ENCODE measurements at regions not wholly inside any gene's neighbourhood (a gene's known extent, or its start where the extent isn't known, plus 50 kb on each side); places are given as distances from the start of the nearest gene placed in this dataset.

GRCh38 chrY:13612916-13613315 lies 90.8 kb upstream of the TMSB4Y start:
- Histone ChIP-seq H3K4me2 (ENCODE audit: low read depth, low read length) (no peak overlapping the region), H4K20me1 (ENCODE audit: insufficient read depth, low read length) (no peaks in the 10 kb centered on the region), H3K79me2 (ENCODE audit: insufficient read depth, low read length) (no peaks in the 10 kb centered on the region), H3K27ac (ENCODE audit: extremely low read length, insufficient read depth, low read length) (no peak overlapping the region), H2AFZ (ENCODE audit: low read length) (no peak overlapping the region), H3K9me3 (ENCODE audit: low read length) (peaks cover 40% of the 10 kb centered on the region), H3K9ac (ENCODE audit: insufficient read depth, low read depth, low read length) (no peak overlapping the region), H3K36me3 (replicated peaks in 1 of 2; ENCODE audit: control insufficient read depth in 1 of 2, insufficient read depth in 2 of 2, low read length in 2 of 2) (no peaks in the 10 kb centered on the region), H3K4me3 (replicated peaks in 1 of 3; ENCODE audit: insufficient read depth in 1 of 3, low read depth in 2 of 3, low read length in 3 of 3) (no peak overlapping the region), H3K4me1 (ENCODE audit: insufficient read depth, low read length) (no peaks in the 10 kb centered on the region), H3K27me3 (ENCODE audit: control insufficient read depth in 1 of 2, insufficient read depth in 2 of 2, low read length in 2 of 2) (no peaks in the 10 kb centered on the region)
- DNase-seq (ENCODE audit: low spot score) = no peak
- no peak for FAIRE-seq
- in situ Hi-C loops (cut with HindIII; ENCODE audit: extremely low pct_ligation_motif_present, low pct_unique_long_range_greater_than_20kb) (no loop called here), intact Hi-C loops (cut with micrococcal nuclease; ENCODE audit: unreplicated experiment) (no loop called here)
- no CpG with 5 or more reads among the region's 1 CpG for WGBS (ENCODE audit: low lambda C conversion rate)
- no TSS peak for BruUV-seq (replicated peaks)
- no peak for TF ChIP-seq ZNF619 (CRISPR knock-in tag; IDR thresholded peaks at IDR 0.05)
- TF ChIP-seq, protein P1, sequence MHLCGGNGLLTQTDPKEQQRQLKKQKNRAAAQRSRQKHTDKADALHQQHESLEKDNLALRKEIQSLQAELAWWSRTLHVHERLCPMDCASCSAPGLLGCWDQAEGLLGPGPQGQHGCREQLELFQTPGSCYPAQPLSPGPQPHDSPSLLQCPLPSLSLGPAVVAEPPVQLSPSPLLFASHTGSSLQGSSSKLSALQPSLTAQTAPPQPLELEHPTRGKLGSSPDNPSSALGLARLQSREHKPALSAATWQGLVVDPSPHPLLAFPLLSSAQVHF (CRISPR knock-in tag; IDR thresholded peaks at IDR 0.05) = no peak
- TF ChIP-seq EED (CRISPR knock-in tag; IDR thresholded peaks at IDR 0.05) = no peak
- TF ChIP-seq NFIB (CRISPR knock-in tag; IDR thresholded peaks at IDR 0.05; ENCODE audit: borderline replicate concordance) = no peak
- no peak for TF ChIP-seq REXO4 (CRISPR knock-in tag; IDR thresholded peaks at IDR 0.05; ENCODE audit: borderline replicate concordance)
- TF ChIP-seq MEIS1 (CRISPR knock-in tag; IDR thresholded peaks at IDR 0.05; ENCODE audit: borderline replicate concordance) = no peak
- no peak for TF ChIP-seq RBM39 (IDR thresholded peaks at IDR 0.05; ENCODE audit: low read depth, low read length, poor library complexity, severe bottlenecking)
- TF ChIP-seq ZBTB46 (CRISPR knock-in tag; IDR thresholded peaks at IDR 0.05; ENCODE audit: borderline replicate concordance) = no peak
- no peak for TF ChIP-seq IKZF4 (CRISPR knock-in tag; IDR thresholded peaks at IDR 0.05; ENCODE audit: borderline replicate concordance, low read depth, not compliant biosample characterization)
- no peak for TF ChIP-seq ISL2 (CRISPR knock-in tag; IDR thresholded peaks at IDR 0.05)
- TF ChIP-seq MAFK (conservative IDR thresholded peaks at IDR 0.05 in 1 of 2, IDR thresholded peaks at IDR 0.05 in 1 of 2; ENCODE audit: low read length in 2 of 2) = no peak
- no peak for TF ChIP-seq HOXD1 (CRISPR knock-in tag; IDR thresholded peaks at IDR 0.05)
- TF ChIP-seq SRSF9 (IDR thresholded peaks at IDR 0.05; ENCODE audit: borderline replicate concordance, insufficient read depth, low read depth, low read length, poor library complexity, severe bottlenecking) = no peak
- TF ChIP-seq, protein P2, sequence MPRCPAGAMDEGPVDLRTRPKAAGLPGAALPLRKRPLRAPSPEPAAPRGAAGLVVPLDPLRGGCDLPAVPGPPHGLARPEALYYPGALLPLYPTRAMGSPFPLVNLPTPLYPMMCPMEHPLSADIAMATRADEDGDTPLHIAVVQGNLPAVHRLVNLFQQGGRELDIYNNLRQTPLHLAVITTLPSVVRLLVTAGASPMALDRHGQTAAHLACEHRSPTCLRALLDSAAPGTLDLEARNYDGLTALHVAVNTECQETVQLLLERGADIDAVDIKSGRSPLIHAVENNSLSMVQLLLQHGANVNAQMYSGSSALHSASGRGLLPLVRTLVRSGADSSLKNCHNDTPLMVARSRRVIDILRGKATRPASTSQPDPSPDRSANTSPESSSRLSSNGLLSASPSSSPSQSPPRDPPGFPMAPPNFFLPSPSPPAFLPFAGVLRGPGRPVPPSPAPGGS (CRISPR knock-in tag; IDR thresholded peaks at IDR 0.05) = no peak
- no peak for TF ChIP-seq TCF12 (IDR thresholded peaks at IDR 0.05)
- no peak for TF ChIP-seq TCF12 (CRISPR knock-in tag; IDR thresholded peaks at IDR 0.05)
- TF ChIP-seq ZNF441 (CRISPR knock-in tag; IDR thresholded peaks at IDR 0.05; ENCODE audit: borderline replicate concordance) = no peak
- TF ChIP-seq SMC3 (IDR thresholded peaks at IDR 0.05; ENCODE audit: low read length) = no peak
- TF ChIP-seq ETV6 (CRISPR knock-in tag; conservative IDR thresholded peaks at IDR 0.05) = no peak
- no peak for TF ChIP-seq ZNF597 (CRISPR knock-in tag; IDR thresholded peaks at IDR 0.05)
- no peak for TF ChIP-seq SETDB1 (CRISPR knock-in tag; IDR thresholded peaks at IDR 0.05; ENCODE audit: borderline replicate concordance)
- CTCF ChIA-PET (ENCODE audit: low intra/inter-chr PET ratio, low total read pairs) = no interaction called here
- ATAC-seq = no peak
- POLR2A ChIA-PET = no interaction called here

Measured in HepG2 (cell line).